ENCODE measurements at regions not wholly inside any gene's neighbourhood (a gene's known extent, or its start where the extent isn't known, plus 50 kb on each side); places are given as distances from the start of the nearest gene placed in this dataset.

GRCh38 chrX:15016051-15016450 lies 142.8 kb downstream of the MOSPD2 start:
- TF ChIP-seq CTCF (conservative IDR thresholded peaks at IDR 0.05; ENCODE audit: low read length) (no peak), EZH2phosphoT487 (IDR thresholded peaks at IDR 0.05; ENCODE audit: borderline replicate concordance) (no peak)

Measured in Loucy (cell line).